CD14-positive monocyte (primary cell): ENCODE measurements at regions not wholly inside any gene's neighbourhood (a gene's known extent, or its start where the extent isn't known, plus 50 kb on each side); places are given as distances from the start of the nearest gene placed in this dataset.

Experiments used
- DNase-seq, 3 donors: peaks; one replicate each; pipeline ENCODE4 v3.0.0-alpha.2; 2011 to 2022
- H2AFZ ChIP-seq: 2 replicates; pipeline ENCODE4 v1.6.0; 2012; ENCODE audit warnings: mild to moderate bottlenecking, low read depth, low read length, inconsistent platforms; ENCODE audit not compliant: insufficient read depth, poor library complexity, severe bottlenecking
- H3K27ac ChIP-seq, 2 donors: 1 replicate in 1 of 2; 2 replicates in 1 of 2; pipeline ENCODE4 v1.5.1; 2012 to 2013; ENCODE audit warnings: low read length in 2 of 2, control low read depth in 1 of 2, inconsistent platforms in 1 of 2, low read depth in 1 of 2, mild to moderate bottlenecking in 1 of 2
- H3K27me3 ChIP-seq, 2 donors: one replicate each; pipeline versions ENCODE4 v1.6.0 to v1.6.1; 2011 to 2013; ENCODE audit warnings: low read length in 2 of 2; ENCODE audit not compliant: control insufficient read depth in 2 of 2, insufficient read depth in 2 of 2
- H3K36me3 ChIP-seq, 2 donors: replicated peaks in 1 of 2; 1 replicate in 1 of 2; 2 replicates in 1 of 2; pipeline versions ENCODE4 v1.5.1 to v1.6.1; 2012 to 2013; ENCODE audit warnings: low read length in 2 of 2, control low read depth in 1 of 2, inconsistent platforms in 1 of 2, mild to moderate bottlenecking in 1 of 2; ENCODE audit not compliant: insufficient read depth in 2 of 2, control insufficient read depth in 1 of 2
- H3K4me1 ChIP-seq, 2 donors: 1 replicate in 1 of 2; 2 replicates in 1 of 2; pipeline versions ENCODE4 v1.5.1 to v1.6.1; 2012 to 2013; ENCODE audit warnings: low read length in 2 of 2, control low read depth in 1 of 2, inconsistent platforms in 1 of 2, mild to moderate bottlenecking in 1 of 2, moderate library complexity in 1 of 2; ENCODE audit not compliant: insufficient read depth in 2 of 2, control insufficient read depth in 1 of 2
- H3K4me2 ChIP-seq: replicated peaks from 2 replicates; pipeline ENCODE3; 2012; ENCODE audit warnings: low read length, moderate library complexity, mild to moderate bottlenecking; ENCODE audit not compliant: poor library complexity, severe bottlenecking; ENCODE audit errors: extremely low read depth
- H3K4me3 ChIP-seq, 3 experiments: fragments of 200-600 bp in 1 of 3; sonication (generic) in 1 of 3; replicated peaks in 1 of 3; 1 replicate in 2 of 3; 2 replicates in 1 of 3; pipeline ENCODE4 v1.5.1; 2011 to 2013; ENCODE audit warnings: low read length in 3 of 3, mild to moderate bottlenecking in 3 of 3, control low read depth in 2 of 3, low read depth in 2 of 3, inconsistent platforms in 1 of 3, moderate library complexity in 1 of 3
- H3K79me2 ChIP-seq: 2 replicates; pipeline ENCODE4 v1.6.0; 2012; ENCODE audit warnings: mild to moderate bottlenecking, control low read depth, inconsistent platforms, low read length, moderate library complexity; ENCODE audit not compliant: insufficient read depth
- H3K9ac ChIP-seq: 2 replicates; pipeline ENCODE4 v1.6.0; 2017; ENCODE audit warnings: low read length, mild to moderate bottlenecking; ENCODE audit not compliant: insufficient read depth, poor library complexity, severe bottlenecking
- H3K9me3 ChIP-seq, 2 donors: replicated peaks in 1 of 2; 1 replicate in 1 of 2; 2 replicates in 1 of 2; pipeline versions ENCODE4 v1.5.1 to v1.6.1; 2012 to 2013; ENCODE audit warnings: low read length in 2 of 2, control low read depth in 1 of 2; ENCODE audit not compliant: control insufficient read depth in 1 of 2, insufficient read depth in 1 of 2
- H4K20me1 ChIP-seq: 2 replicates; pipeline ENCODE4 v1.6.0; 2012; ENCODE audit warnings: mild to moderate bottlenecking, low read length, control low read depth, moderate library complexity; ENCODE audit not compliant: insufficient read depth
- H3K27ac Mint-ChIP-seq, 7 donors: one replicate each; pipeline ENCODE4 v1.8.0; 2020; ENCODE audit warnings: mild to moderate bottlenecking in 7 of 7, mixed read lengths in 7 of 7, moderate library complexity in 6 of 7, inconsistent platforms in 2 of 7
- H3K27me3 Mint-ChIP-seq, 3 donors: one replicate each; pipeline ENCODE4 v1.8.0; 2021 to 2022; ENCODE audit warnings: low read depth in 3 of 3, mild to moderate bottlenecking in 3 of 3, mixed read lengths in 3 of 3, moderate library complexity in 3 of 3, inconsistent platforms in 1 of 3
- H3K36me3 Mint-ChIP-seq, 2 donors: one replicate each; pipeline ENCODE4 v1.8.0; 2020; ENCODE audit warnings: mixed read lengths in 2 of 2, inconsistent platforms in 1 of 2, mild to moderate bottlenecking in 1 of 2
- H3K4me1 Mint-ChIP-seq: one replicate; pipeline ENCODE4 v1.8.0; 2020; ENCODE audit warnings: mild to moderate bottlenecking, mixed read lengths
- H3K4me3 Mint-ChIP-seq, 2 donors: one replicate each; pipeline ENCODE4 v1.8.0; 2020; ENCODE audit warnings: mild to moderate bottlenecking in 2 of 2, mixed read lengths in 2 of 2, moderate library complexity in 1 of 2
- H3K9me3 Mint-ChIP-seq, 7 donors: one replicate each; pipeline ENCODE4 v1.8.0; 2020 to 2022; ENCODE audit warnings: mixed read lengths in 7 of 7, mild to moderate bottlenecking in 6 of 7, moderate library complexity in 6 of 7, inconsistent platforms in 2 of 7
- WGBS: methylation state at CpG from one replicate; pipeline ENCODE4 v1.1.5; 2013; ENCODE audit warnings: missing lambda C conversion rate; ENCODE audit not compliant: insufficient coverage; 5-methylcytosine and 5-hydroxymethylcytosine counted together
- intact Hi-C, 2 donors: fragments of 100-400 bp; cut with micrococcal nuclease; formaldehyde crosslinking; loops; one replicate each; pipeline versions ENCODE4 v1.15.0 to v1.15.1; 2023
- TF ChIP-seq, protein P1 (sequence below): fragments of 200-600 bp; IDR thresholded peaks from one replicate; pipeline ENCODE4 v1.8.0; 2022; ENCODE audit warnings: antibody characterized with exemption, mild to moderate bottlenecking

DNA sequence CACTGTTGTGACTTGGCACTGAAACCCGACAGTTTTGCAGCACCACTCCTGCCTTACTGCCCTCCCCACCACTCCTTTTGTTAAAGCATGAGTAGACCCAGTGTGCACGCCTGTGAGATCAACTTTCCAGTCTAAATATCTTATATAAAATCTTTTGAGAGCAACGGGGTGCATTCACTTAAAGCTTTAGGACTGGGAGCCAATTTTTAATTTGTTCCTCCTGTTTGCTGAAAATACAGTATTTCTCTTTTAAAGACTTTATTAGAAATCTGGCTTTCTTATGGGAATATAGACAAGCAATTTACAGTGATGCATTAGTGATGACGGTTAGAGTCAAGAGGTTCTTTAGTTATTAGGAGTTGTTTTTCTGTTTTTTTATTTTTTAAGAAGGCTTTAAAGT lies 397.5 kb downstream of the TMEM167A start:
- Histone ChIP-seq H3K9me3 (no peaks in the 10 kb centered on the region), H4K20me1 (no peaks in the 10 kb centered on the region), H3K27ac (no peak overlapping the region), H3K4me3 (no peak overlapping the region), H3K79me2 (no peaks in the 10 kb centered on the region), H2AFZ (no peak overlapping the region), H3K27me3 (peaks cover 8 to 17% of the 10 kb centered on the region in 2 donors), H3K4me1 (no peaks in the 10 kb centered on the region), H3K9ac (no peak overlapping the region), H3K36me3 (no peaks in the 10 kb centered on the region), H3K4me2 (no peak overlapping the region)
- peaks cover 8 to 19% (median 11%) of the 10 kb centered on the region in 3 donors for H3K27me3 Mint-ChIP-seq
- peaks cover 0 to 4% of the 10 kb centered on the region in 2 donors for H3K36me3 Mint-ChIP-seq
- TF ChIP-seq, protein P1, sequence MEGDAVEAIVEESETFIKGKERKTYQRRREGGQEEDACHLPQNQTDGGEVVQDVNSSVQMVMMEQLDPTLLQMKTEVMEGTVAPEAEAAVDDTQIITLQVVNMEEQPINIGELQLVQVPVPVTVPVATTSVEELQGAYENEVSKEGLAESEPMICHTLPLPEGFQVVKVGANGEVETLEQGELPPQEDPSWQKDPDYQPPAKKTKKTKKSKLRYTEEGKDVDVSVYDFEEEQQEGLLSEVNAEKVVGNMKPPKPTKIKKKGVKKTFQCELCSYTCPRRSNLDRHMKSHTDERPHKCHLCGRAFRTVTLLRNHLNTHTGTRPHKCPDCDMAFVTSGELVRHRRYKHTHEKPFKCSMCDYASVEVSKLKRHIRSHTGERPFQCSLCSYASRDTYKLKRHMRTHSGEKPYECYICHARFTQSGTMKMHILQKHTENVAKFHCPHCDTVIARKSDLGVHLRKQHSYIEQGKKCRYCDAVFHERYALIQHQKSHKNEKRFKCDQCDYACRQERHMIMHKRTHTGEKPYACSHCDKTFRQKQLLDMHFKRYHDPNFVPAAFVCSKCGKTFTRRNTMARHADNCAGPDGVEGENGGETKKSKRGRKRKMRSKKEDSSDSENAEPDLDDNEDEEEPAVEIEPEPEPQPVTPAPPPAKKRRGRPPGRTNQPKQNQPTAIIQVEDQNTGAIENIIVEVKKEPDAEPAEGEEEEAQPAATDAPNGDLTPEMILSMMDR, result no peak
- intact Hi-C loops, result no loop called here
- H3K4me1 Mint-ChIP-seq, result peaks cover 11% of the 10 kb centered on the region
- peaks cover 4 to 13% (median 5%) of the 10 kb centered on the region in 7 donors for H3K9me3 Mint-ChIP-seq
- no peak overlapping the region for H3K4me3 Mint-ChIP-seq
- DNase-seq, result no peak
- no CpG with 5 or more reads among the region's 4 CpGs for WGBS
- no peak overlapping the region for H3K27ac Mint-ChIP-seq

DNA sequence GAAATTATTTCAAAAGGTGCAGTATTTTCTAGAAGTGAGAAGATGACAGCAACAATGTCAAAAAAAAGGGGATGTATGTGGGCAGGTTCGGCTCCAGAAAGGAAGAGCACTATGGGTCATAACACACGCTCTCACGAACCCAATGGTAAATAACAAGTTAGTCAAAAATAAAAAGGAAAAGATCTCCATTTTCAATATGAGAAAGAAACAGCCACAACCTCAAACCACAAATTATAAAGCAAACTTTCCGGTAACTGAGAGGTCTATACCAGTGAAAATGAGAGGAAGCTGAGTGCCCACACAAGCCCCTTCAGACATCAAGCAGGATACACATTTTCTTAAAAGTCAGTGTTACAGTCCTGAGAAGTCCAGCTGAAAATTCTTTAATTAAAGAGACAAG lies 398.5 kb upstream of the RPS23 start:
- Histone ChIP-seq H3K4me2 (no peak overlapping the region), H2AFZ (no peak overlapping the region), H3K9ac (no peak overlapping the region), H3K4me1 (no peaks in the 10 kb centered on the region), H3K36me3 (no peaks in the 10 kb centered on the region), H3K4me3 (no peak overlapping the region), H3K27ac (no peak overlapping the region), H3K9me3 (no peaks in the 10 kb centered on the region), H3K27me3 (peaks cover 8 to 14% of the 10 kb centered on the region in 2 donors), H4K20me1 (no peaks in the 10 kb centered on the region), H3K79me2 (no peaks in the 10 kb centered on the region)
- TF ChIP-seq, protein P1, result no peak
- WGBS, result no CpG with 5 or more reads among the region's 4 CpGs
- Mint-ChIP-seq H3K27ac (no peak overlapping the region), H3K27me3 (peaks cover 8 to 16% (median 11%) of the 10 kb centered on the region in 3 donors), H3K9me3 (peaks cover 5 to 11% (median 6%) of the 10 kb centered on the region in 7 donors), H3K36me3 (peaks cover 0 to 4% of the 10 kb centered on the region in 2 donors), H3K4me1 (peaks cover 11% of the 10 kb centered on the region), H3K4me3 (peak overlapping the region in 1 of 2 donors; percentile 18)
- DNase-seq, result no peak
- intact Hi-C loops, result no loop called here
